Activated naive CD4-positive, alpha-beta T cell treated with anti-CD3 and anti-CD28 coated beads, Interleukin-2, amount 10 ng/mL, durations not matched to agents 7 days and 5 days (primary cell): ENCODE measurements at regions not wholly inside any gene's neighbourhood (a gene's known extent, or its start where the extent isn't known, plus 50 kb on each side); places are given as distances from the start of the nearest gene placed in this dataset.

Experiments
- CTCF ChIA-PET: fragments of 350-600 bp; sonication (Branson Sonifier 250); formaldehyde crosslinking; loops from one replicate; lab custom pipeline; 2021; ENCODE audit warnings: antibody characterized with exemption; lab: Charles Lee
- DNase-seq: peaks from one replicate; pipeline ENCODE4 v3.0.0-alpha.2; 2020
- H3K27ac Mint-ChIP-seq: one replicate; pipeline ENCODE4 v1.8.0; 2021; ENCODE audit warnings: mild to moderate bottlenecking, moderate library complexity, mixed read lengths
- H3K27me3 Mint-ChIP-seq: one replicate; pipeline ENCODE4 v1.8.0; 2021; ENCODE audit warnings: mild to moderate bottlenecking, mixed read lengths
- H3K36me3 Mint-ChIP-seq: one replicate; pipeline ENCODE4 v1.8.0; 2021; ENCODE audit warnings: mixed read lengths
- H3K4me1 Mint-ChIP-seq: one replicate; pipeline ENCODE4 v1.8.0; 2021; ENCODE audit warnings: mixed read lengths
- H3K4me3 Mint-ChIP-seq: one replicate; pipeline ENCODE4 v1.8.0; 2021; ENCODE audit warnings: mild to moderate bottlenecking, moderate library complexity, mixed read lengths
- H3K9me3 Mint-ChIP-seq: one replicate; pipeline ENCODE4 v1.8.0; 2021; ENCODE audit warnings: mixed read lengths

GRCh38 chr1:187948170-187948794 lies 1119.5 kb downstream of the PLA2G4A start:
- CTCF ChIA-PET, result no interaction called here
- no peak overlapping the region for H3K27ac Mint-ChIP-seq
- no peak overlapping the region for H3K4me3 Mint-ChIP-seq
- H3K4me1 Mint-ChIP-seq, result no peaks in the 10 kb centered on the region
- no peak for DNase-seq
- H3K36me3 Mint-ChIP-seq, result no peaks in the 10 kb centered on the region
- peaks cover 29% of the 10 kb centered on the region for H3K9me3 Mint-ChIP-seq
- no peaks in the 10 kb centered on the region for H3K27me3 Mint-ChIP-seq

GRCh38 chr1:187949567-187949966 lies 1120.8 kb downstream of the PLA2G4A start:
- Mint-ChIP-seq H3K4me3 (no peak overlapping the region), H3K27ac (no peak overlapping the region), H3K27me3 (no peaks in the 10 kb centered on the region), H3K9me3 (peaks cover 29% of the 10 kb centered on the region), H3K36me3 (no peaks in the 10 kb centered on the region), H3K4me1 (no peaks in the 10 kb centered on the region)
- DNase-seq, result no peak
- CTCF ChIA-PET, result no interaction called here

- peaks cover 22% of the 10 kb centered on the region for H3K9me3 Mint-ChIP-seq
- no peak overlapping the region for H3K4me3 Mint-ChIP-seq
- no peak for DNase-seq
- H3K27me3 Mint-ChIP-seq, result no peaks in the 10 kb centered on the region
- no peaks in the 10 kb centered on the region for H3K36me3 Mint-ChIP-seq
- no peak overlapping the region for H3K27ac Mint-ChIP-seq
- CTCF ChIA-PET, result no interaction called here
- no peaks in the 10 kb centered on the region for H3K4me1 Mint-ChIP-seq
Observed at GRCh38 chr1:187951817-187952216, 1123.1 kb downstream of the PLA2G4A start.

GRCh38 chr1:187952446-187952845 lies 1123.7 kb downstream of the PLA2G4A start:
- no peak overlapping the region for H3K4me3 Mint-ChIP-seq
- no peak overlapping the region for H3K27ac Mint-ChIP-seq
- no peaks in the 10 kb centered on the region for H3K27me3 Mint-ChIP-seq
- H3K36me3 Mint-ChIP-seq, result no peaks in the 10 kb centered on the region
- no peaks in the 10 kb centered on the region for H3K4me1 Mint-ChIP-seq
- CTCF ChIA-PET, result no interaction called here
- no peak for DNase-seq
- H3K9me3 Mint-ChIP-seq, result peaks cover 18% of the 10 kb centered on the region

GRCh38 chr1:187956975-187957374 lies 1128.2 kb downstream of the PLA2G4A start:
- no peaks in the 10 kb centered on the region for H3K4me1 Mint-ChIP-seq
- no peak for DNase-seq
- no peaks in the 10 kb centered on the region for H3K36me3 Mint-ChIP-seq
- H3K27me3 Mint-ChIP-seq, result no peaks in the 10 kb centered on the region
- H3K9me3 Mint-ChIP-seq, result peaks cover 2% of the 10 kb centered on the region
- H3K4me3 Mint-ChIP-seq, result no peak overlapping the region
- H3K27ac Mint-ChIP-seq, result no peak overlapping the region
- CTCF ChIA-PET, result no interaction called here

GRCh38 chr1:187958207-187958606 lies 1129.5 kb downstream of the PLA2G4A start:
- H3K36me3 Mint-ChIP-seq, result no peaks in the 10 kb centered on the region
- CTCF ChIA-PET, result no interaction called here

GRCh38 chr1:187959062-187959461 lies 1130.3 kb downstream of the PLA2G4A start:
- Mint-ChIP-seq H3K4me3 (no peak overlapping the region), H3K27me3 (no peaks in the 10 kb centered on the region), H3K4me1 (no peaks in the 10 kb centered on the region), H3K9me3 (peaks cover 4% of the 10 kb centered on the region), H3K27ac (no peak overlapping the region), H3K36me3 (no peaks in the 10 kb centered on the region)
- CTCF ChIA-PET, result no interaction called here
- no peak for DNase-seq

More at GRCh38 chr1:187958207-187958606, 1129.5 kb downstream of the PLA2G4A start:
- Mint-ChIP-seq H3K9me3 (peaks cover 4% of the 10 kb centered on the region), H3K4me3 (no peak overlapping the region), H3K27me3 (no peaks in the 10 kb centered on the region), H3K4me1 (no peaks in the 10 kb centered on the region), H3K27ac (no peak overlapping the region)
- no peak for DNase-seq

- Mint-ChIP-seq H3K9me3 (peaks cover 4% of the 10 kb centered on the region), H3K27me3 (no peaks in the 10 kb centered on the region), H3K4me3 (no peak overlapping the region), H3K4me1 (no peaks in the 10 kb centered on the region), H3K27ac (no peak overlapping the region), H3K36me3 (no peaks in the 10 kb centered on the region)
- DNase-seq, result no peak
- CTCF ChIA-PET, result no interaction called here
Observed at GRCh38 chr1:187960125-187960638, 1131.4 kb downstream of the PLA2G4A start.

GRCh38 chr1:187961895-187962294 lies 1133.1 kb downstream of the PLA2G4A start:
- DNase-seq, result no peak
- Mint-ChIP-seq H3K27me3 (no peaks in the 10 kb centered on the region), H3K9me3 (peaks cover 2% of the 10 kb centered on the region), H3K4me1 (no peaks in the 10 kb centered on the region), H3K4me3 (no peak overlapping the region), H3K36me3 (no peaks in the 10 kb centered on the region), H3K27ac (no peak overlapping the region)
- CTCF ChIA-PET, result no interaction called here

GRCh38 chr1:187971851-187972250 lies 1143.1 kb downstream of the PLA2G4A start:
- no peaks in the 10 kb centered on the region for H3K27me3 Mint-ChIP-seq
- no peak overlapping the region for H3K4me3 Mint-ChIP-seq
- no peak for DNase-seq
- no peaks in the 10 kb centered on the region for H3K36me3 Mint-ChIP-seq
- H3K4me1 Mint-ChIP-seq, result no peaks in the 10 kb centered on the region
- H3K9me3 Mint-ChIP-seq, result peaks cover 3% of the 10 kb centered on the region
- CTCF ChIA-PET, result no interaction called here
- no peak overlapping the region for H3K27ac Mint-ChIP-seq

GRCh38 chr1:187977298-187977697 lies 1148.5 kb downstream of the PLA2G4A start:
- H3K4me3 Mint-ChIP-seq, result no peak overlapping the region
- H3K9me3 Mint-ChIP-seq, result peaks cover 3% of the 10 kb centered on the region
- no peaks in the 10 kb centered on the region for H3K27me3 Mint-ChIP-seq
- CTCF ChIA-PET, result no interaction called here
- no peak for DNase-seq
- no peak overlapping the region for H3K27ac Mint-ChIP-seq
- H3K4me1 Mint-ChIP-seq, result no peaks in the 10 kb centered on the region
- H3K36me3 Mint-ChIP-seq, result no peaks in the 10 kb centered on the region

GRCh38 chr1:187985145-187985896 lies 1156.6 kb downstream of the PLA2G4A start:
- no peaks in the 10 kb centered on the region for H3K9me3 Mint-ChIP-seq
- CTCF ChIA-PET, result no interaction called here
- H3K36me3 Mint-ChIP-seq, result no peaks in the 10 kb centered on the region
- no peak overlapping the region for H3K27ac Mint-ChIP-seq
- H3K4me1 Mint-ChIP-seq, result no peaks in the 10 kb centered on the region
- H3K4me3 Mint-ChIP-seq, result no peak overlapping the region
- DNase-seq, result no peak
- no peaks in the 10 kb centered on the region for H3K27me3 Mint-ChIP-seq

GRCh38 chr1:187985897-187986654 lies 1157.3 kb downstream of the PLA2G4A start:
- H3K27me3 Mint-ChIP-seq, result no peaks in the 10 kb centered on the region
- H3K36me3 Mint-ChIP-seq, result no peaks in the 10 kb centered on the region
- no peak for DNase-seq

GRCh38 chr1:187987236-187987776 lies 1158.6 kb downstream of the PLA2G4A start:
- H3K27me3 Mint-ChIP-seq, result no peaks in the 10 kb centered on the region
- H3K36me3 Mint-ChIP-seq, result no peaks in the 10 kb centered on the region
- no peaks in the 10 kb centered on the region for H3K9me3 Mint-ChIP-seq
- no peaks in the 10 kb centered on the region for H3K4me1 Mint-ChIP-seq
- H3K4me3 Mint-ChIP-seq, result no peak overlapping the region
- CTCF ChIA-PET, result no interaction called here
- no peak for DNase-seq
- H3K27ac Mint-ChIP-seq, result no peak overlapping the region

More at GRCh38 chr1:187985897-187986654, 1157.3 kb downstream of the PLA2G4A start:
- no peak overlapping the region for H3K4me3 Mint-ChIP-seq
- no peaks in the 10 kb centered on the region for H3K9me3 Mint-ChIP-seq
- no peak overlapping the region for H3K27ac Mint-ChIP-seq
- no peaks in the 10 kb centered on the region for H3K4me1 Mint-ChIP-seq
- CTCF ChIA-PET, result no interaction called here
